Retinal pigment epithelial cell (primary cell): ENCODE measurements at regions not wholly inside any gene's neighbourhood (a gene's known extent, or its start where the extent isn't known, plus 50 kb on each side); places are given as distances from the start of the nearest gene placed in this dataset.

Experiments
- DNase-seq: peaks from one replicate; pipeline ENCODE4 v3.0.0-alpha.2; 2010; ENCODE audit warnings: low read depth
- H3K4me3 ChIP-seq: 2 replicates; pipeline ENCODE4 v1.5.1; 2011; ENCODE audit warnings: mild to moderate bottlenecking, low read length, control low read depth, moderate library complexity
- TF ChIP-seq, protein P1 (sequence below): conservative IDR thresholded peaks from 2 replicates; pipeline ENCODE4 v1.5.1; 2011; ENCODE audit warnings: low read depth, low read length, control low read depth, inconsistent platforms

DNA sequence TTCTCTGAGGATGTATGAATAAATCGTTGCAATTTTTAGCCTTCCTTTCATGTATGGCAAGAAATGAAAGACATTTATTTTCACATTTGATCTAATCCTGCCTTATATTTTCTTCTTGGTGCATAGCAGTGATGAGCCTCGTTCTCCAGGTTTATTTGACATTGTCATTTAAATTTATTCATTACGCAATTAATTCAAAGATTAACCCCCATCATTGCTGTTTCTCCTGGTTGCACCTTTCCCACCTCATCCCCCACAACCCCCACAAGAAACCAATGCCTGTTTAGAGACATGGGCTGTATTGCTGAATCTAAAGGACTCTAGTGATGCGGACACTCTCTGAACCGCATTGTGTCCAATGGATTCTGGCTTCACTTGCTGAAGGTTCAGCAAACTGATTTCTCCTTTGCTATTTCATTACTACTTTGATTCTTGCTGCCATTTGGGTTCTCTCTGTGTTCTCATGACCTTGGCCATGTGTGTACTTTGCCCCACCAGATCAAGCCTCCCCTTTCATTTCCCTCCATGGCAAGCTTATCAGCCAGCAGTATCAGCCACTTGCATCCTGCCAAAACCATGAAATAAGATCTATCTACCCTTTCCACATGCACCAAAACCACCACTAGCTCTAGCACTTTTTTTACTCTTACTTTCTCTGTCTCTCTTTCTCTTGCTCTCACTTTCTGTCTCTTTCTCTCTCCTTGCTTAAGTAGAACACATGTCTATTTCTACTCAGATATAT is 382.7 kb downstream of the GBE1 start:
- DNase-seq = no peak
- TF ChIP-seq, protein P1, sequence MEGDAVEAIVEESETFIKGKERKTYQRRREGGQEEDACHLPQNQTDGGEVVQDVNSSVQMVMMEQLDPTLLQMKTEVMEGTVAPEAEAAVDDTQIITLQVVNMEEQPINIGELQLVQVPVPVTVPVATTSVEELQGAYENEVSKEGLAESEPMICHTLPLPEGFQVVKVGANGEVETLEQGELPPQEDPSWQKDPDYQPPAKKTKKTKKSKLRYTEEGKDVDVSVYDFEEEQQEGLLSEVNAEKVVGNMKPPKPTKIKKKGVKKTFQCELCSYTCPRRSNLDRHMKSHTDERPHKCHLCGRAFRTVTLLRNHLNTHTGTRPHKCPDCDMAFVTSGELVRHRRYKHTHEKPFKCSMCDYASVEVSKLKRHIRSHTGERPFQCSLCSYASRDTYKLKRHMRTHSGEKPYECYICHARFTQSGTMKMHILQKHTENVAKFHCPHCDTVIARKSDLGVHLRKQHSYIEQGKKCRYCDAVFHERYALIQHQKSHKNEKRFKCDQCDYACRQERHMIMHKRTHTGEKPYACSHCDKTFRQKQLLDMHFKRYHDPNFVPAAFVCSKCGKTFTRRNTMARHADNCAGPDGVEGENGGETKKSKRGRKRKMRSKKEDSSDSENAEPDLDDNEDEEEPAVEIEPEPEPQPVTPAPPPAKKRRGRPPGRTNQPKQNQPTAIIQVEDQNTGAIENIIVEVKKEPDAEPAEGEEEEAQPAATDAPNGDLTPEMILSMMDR = no peak
- no peak overlapping the region for H3K4me3 ChIP-seq

DNA sequence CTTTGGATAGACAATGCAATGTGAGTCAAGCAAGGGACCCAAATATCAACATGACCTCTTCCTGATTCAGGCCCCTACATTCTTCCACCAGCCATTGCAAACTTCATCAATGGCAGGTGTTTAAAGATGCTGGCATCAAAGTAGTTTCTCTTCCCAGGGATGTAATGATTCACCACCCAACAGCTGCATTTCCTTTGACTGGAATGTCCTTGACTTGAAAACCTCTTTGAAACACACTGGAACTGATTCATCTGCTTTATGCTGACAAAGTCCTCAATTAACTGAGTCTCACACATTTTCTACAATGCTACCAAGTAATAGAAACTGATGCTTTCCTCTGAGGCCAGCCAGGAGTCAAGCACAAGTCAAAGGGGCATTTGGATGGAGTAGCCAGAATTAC is 385.5 kb downstream of the GBE1 start:
- DNase-seq = no peak
- TF ChIP-seq, protein P1 = no peak
- no peak overlapping the region for H3K4me3 ChIP-seq

DNA sequence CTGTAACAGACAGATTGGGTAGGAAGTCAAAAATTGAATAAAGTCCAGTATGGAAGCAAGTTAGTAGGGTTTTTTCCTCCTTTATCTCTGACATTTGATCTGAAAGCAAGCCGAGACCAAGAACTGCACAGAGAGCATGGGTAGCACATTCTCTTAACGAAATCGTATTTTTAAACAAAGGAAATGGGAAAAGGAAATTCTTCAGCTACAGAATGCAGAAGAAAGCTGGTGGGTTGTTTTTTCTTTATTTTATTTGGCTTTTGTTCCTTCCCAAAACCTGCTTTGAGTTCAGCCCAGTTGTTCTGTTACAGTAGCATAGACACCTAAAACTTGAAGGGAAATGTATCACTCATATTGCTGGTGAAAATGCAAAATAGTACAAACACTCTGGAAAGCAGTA is 397.0 kb downstream of the GBE1 start:
- DNase-seq = no peak
- TF ChIP-seq, protein P1 = no peak
- H3K4me3 ChIP-seq = no peak overlapping the region

DNA sequence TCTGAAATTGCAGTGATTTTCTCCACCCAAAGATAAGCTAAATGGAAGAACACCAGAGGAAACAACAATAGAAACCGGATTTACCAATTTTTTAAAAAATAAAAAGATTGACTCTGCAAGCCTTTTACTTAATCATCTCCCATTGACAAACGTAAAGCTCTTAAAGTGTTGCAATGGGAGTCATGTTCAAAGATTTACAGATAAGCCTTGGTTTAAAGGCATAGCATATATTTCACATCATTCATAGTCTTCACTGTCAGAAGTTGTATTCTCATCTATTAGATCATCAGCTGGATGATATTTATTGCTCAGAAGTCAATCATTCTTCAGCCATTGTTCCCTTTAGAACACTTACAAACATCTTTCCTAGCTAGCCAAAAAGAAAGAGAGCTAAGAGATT is 397.6 kb downstream of the GBE1 start:
- TF ChIP-seq, protein P1 = no peak
- H3K4me3 ChIP-seq = no peak overlapping the region
- DNase-seq = no peak

DNA sequence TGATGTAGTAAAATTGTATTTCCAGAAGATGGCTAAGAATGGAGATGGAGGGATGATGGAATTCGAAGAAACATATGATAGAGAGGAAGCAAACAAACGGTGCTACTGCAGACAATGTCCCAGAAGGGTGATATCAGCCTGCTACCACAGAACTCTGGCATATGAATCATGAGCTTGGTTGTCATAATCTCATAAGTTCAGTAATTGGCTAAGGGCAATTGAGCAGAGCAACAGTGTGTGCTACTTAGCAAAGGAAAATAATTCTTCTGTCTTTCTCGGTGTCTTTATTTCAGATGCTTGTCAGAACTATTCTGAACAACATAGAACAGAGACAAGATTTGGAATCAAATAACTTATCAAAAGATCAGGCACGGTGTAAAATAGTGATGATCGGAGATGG is 407.3 kb downstream of the GBE1 start:
- DNase-seq = peak; percentile 38
- TF ChIP-seq, protein P1 = no peak

DNA sequence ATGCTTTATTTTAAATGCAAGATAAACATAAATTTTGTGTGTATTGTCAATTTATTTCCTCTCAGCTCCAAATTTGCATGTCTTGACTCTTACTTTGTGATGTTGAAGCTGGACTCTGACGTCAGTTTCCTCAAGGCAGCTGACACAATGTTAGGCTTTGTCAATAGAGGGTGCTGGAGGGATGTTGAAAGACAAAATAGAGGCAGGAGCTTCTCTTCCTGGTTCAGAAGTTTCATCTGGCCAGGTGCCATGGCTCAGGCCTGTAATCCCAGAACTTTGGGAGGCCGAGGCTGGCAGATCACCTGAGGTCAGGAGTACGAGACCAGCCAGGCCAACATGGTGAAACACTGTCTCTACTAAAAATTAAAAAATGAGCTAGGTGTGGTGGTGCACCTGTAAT is 408.6 kb downstream of the GBE1 start:
- TF ChIP-seq, protein P1 = peak; percentile 33
- H3K4me3 ChIP-seq = no peak overlapping the region
- DNase-seq = no peak

More for the DNA sequence above, 407.3 kb downstream of the GBE1 start:
- no peak overlapping the region for H3K4me3 ChIP-seq

- TF ChIP-seq, protein P1 = no peak
- no peak for DNase-seq
- no peak overlapping the region for H3K4me3 ChIP-seq
Measured at GRCh38 chr3:81349816-81350340, 411.6 kb downstream of the GBE1 start.
